ENCODE measurements at regions not wholly inside any gene's neighbourhood (a gene's known extent, or its start where the extent isn't known, plus 50 kb on each side); places are given as distances from the start of the nearest gene placed in this dataset.

DNA sequence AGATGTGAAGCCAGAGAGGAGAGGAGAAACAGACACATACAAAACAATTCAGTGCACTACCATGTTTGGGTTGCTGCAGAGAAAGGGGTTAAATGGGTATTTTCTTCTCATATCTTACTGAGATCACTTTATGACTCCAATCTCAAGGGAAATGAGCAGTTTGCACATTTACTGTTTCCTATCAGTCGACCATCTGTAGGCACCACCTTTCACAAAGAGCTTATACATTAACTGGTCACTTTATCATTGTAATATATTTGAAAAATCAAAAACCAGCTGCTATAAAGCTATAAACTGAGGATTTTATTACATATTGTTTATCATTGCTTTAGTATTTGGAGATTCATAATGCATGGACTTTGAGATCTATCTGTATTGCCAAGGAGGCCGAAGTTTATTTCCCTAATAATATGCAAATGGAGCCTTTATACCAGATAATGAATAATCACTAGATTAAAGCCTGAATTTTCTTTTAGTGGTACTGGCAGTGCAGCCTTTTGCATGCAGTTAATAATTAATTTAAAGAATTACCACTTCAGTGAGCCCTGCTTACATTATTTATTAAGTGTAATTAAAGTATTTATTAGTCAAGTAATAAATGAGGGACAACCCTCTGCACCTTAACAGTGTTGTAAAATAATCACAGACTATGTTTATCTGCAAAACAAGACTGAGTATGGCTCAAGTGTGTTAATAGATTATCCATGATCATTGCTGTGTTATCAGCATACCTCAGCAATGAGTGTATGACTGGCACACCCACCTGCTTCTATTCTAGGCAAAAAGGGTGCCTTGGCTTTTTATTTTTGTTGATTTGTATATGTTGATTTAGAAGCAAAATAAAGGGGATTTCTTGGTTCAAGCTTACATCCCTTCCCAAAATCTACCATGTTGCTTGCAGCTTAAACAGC, 167.7 kb upstream of the SLC14A2 start:
- TF ChIP-seq NRF1 (IDR thresholded peaks at IDR 0.05; ENCODE audit: low read depth, low read length), result no peak
- TF ChIP-seq, protein P1, sequence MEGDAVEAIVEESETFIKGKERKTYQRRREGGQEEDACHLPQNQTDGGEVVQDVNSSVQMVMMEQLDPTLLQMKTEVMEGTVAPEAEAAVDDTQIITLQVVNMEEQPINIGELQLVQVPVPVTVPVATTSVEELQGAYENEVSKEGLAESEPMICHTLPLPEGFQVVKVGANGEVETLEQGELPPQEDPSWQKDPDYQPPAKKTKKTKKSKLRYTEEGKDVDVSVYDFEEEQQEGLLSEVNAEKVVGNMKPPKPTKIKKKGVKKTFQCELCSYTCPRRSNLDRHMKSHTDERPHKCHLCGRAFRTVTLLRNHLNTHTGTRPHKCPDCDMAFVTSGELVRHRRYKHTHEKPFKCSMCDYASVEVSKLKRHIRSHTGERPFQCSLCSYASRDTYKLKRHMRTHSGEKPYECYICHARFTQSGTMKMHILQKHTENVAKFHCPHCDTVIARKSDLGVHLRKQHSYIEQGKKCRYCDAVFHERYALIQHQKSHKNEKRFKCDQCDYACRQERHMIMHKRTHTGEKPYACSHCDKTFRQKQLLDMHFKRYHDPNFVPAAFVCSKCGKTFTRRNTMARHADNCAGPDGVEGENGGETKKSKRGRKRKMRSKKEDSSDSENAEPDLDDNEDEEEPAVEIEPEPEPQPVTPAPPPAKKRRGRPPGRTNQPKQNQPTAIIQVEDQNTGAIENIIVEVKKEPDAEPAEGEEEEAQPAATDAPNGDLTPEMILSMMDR (IDR thresholded peaks at IDR 0.05), result no peak
- no peak for TF ChIP-seq EP300 (IDR thresholded peaks at IDR 0.05; ENCODE audit: borderline replicate concordance in 1 of 2, low read depth in 1 of 2, low read length in 1 of 2)
- TF ChIP-seq, protein P2, sequence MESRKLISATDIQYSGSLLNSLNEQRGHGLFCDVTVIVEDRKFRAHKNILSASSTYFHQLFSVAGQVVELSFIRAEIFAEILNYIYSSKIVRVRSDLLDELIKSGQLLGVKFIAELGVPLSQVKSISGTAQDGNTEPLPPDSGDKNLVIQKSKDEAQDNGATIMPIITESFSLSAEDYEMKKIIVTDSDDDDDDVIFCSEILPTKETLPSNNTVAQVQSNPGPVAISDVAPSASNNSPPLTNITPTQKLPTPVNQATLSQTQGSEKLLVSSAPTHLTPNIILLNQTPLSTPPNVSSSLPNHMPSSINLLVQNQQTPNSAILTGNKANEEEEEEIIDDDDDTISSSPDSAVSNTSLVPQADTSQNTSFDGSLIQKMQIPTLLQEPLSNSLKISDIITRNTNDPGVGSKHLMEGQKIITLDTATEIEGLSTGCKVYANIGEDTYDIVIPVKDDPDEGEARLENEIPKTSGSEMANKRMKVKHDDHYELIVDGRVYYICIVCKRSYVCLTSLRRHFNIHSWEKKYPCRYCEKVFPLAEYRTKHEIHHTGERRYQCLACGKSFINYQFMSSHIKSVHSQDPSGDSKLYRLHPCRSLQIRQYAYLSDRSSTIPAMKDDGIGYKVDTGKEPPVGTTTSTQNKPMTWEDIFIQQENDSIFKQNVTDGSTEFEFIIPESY (IDR thresholded peaks at IDR 0.05; ENCODE audit: borderline replicate concordance, low read depth), result no peak
- no peak for TF ChIP-seq POLR2AphosphoS5 (IDR thresholded peaks at IDR 0.05; ENCODE audit: low read depth, low read length)
- no peak for TF ChIP-seq CHD2 (IDR thresholded peaks at IDR 0.05; ENCODE audit: low read length, partially characterized antibody)
- TF ChIP-seq, protein P3, sequence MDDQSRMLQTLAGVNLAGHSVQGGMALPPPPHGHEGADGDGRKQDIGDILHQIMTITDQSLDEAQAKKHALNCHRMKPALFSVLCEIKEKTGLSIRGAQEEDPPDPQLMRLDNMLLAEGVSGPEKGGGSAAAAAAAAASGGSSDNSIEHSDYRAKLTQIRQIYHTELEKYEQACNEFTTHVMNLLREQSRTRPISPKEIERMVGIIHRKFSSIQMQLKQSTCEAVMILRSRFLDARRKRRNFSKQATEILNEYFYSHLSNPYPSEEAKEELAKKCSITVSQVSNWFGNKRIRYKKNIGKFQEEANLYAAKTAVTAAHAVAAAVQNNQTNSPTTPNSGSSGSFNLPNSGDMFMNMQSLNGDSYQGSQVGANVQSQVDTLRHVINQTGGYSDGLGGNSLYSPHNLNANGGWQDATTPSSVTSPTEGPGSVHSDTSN (IDR thresholded peaks at IDR 0.05), result no peak
- TF ChIP-seq RAD21 (IDR thresholded peaks at IDR 0.05; ENCODE audit: low read length), result no peak
- TF ChIP-seq, protein P4, sequence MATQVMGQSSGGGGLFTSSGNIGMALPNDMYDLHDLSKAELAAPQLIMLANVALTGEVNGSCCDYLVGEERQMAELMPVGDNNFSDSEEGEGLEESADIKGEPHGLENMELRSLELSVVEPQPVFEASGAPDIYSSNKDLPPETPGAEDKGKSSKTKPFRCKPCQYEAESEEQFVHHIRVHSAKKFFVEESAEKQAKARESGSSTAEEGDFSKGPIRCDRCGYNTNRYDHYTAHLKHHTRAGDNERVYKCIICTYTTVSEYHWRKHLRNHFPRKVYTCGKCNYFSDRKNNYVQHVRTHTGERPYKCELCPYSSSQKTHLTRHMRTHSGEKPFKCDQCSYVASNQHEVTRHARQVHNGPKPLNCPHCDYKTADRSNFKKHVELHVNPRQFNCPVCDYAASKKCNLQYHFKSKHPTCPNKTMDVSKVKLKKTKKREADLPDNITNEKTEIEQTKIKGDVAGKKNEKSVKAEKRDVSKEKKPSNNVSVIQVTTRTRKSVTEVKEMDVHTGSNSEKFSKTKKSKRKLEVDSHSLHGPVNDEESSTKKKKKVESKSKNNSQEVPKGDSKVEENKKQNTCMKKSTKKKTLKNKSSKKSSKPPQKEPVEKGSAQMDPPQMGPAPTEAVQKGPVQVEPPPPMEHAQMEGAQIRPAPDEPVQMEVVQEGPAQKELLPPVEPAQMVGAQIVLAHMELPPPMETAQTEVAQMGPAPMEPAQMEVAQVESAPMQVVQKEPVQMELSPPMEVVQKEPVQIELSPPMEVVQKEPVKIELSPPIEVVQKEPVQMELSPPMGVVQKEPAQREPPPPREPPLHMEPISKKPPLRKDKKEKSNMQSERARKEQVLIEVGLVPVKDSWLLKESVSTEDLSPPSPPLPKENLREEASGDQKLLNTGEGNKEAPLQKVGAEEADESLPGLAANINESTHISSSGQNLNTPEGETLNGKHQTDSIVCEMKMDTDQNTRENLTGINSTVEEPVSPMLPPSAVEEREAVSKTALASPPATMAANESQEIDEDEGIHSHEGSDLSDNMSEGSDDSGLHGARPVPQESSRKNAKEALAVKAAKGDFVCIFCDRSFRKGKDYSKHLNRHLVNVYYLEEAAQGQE (IDR thresholded peaks at IDR 0.05; ENCODE audit: low read depth, low read length), result no peak
- TF ChIP-seq GABPA (IDR thresholded peaks at IDR 0.05; ENCODE audit: low read depth), result no peak
- no peak for TF ChIP-seq MXI1 (IDR thresholded peaks at IDR 0.05; ENCODE audit: low read depth, low read length)
- TF ChIP-seq FOXJ3 (CRISPR knock-in tag; IDR thresholded peaks at IDR 0.05), result no peak
- TF ChIP-seq, protein P5, sequence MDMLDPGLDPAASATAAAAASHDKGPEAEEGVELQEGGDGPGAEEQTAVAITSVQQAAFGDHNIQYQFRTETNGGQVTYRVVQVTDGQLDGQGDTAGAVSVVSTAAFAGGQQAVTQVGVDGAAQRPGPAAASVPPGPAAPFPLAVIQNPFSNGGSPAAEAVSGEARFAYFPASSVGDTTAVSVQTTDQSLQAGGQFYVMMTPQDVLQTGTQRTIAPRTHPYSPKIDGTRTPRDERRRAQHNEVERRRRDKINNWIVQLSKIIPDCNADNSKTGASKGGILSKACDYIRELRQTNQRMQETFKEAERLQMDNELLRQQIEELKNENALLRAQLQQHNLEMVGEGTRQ (IDR thresholded peaks at IDR 0.05; ENCODE audit: borderline replicate concordance, low read depth, low read length), result no peak
- TF ChIP-seq EZH2phosphoT487 (IDR thresholded peaks at IDR 0.05; ENCODE audit: borderline replicate concordance, low read depth), result no peak

Measured in SK-N-SH (cell line).